Fibroblast of pulmonary artery (primary cell): ENCODE measurements at regions not wholly inside any gene's neighbourhood (a gene's known extent, or its start where the extent isn't known, plus 50 kb on each side); places are given as distances from the start of the nearest gene placed in this dataset.

Source experiments
- DNase-seq: peaks from one replicate; pipeline ENCODE4 v3.0.0-alpha.2; 2010; ENCODE audit warnings: low read depth
- H3K4me3 ChIP-seq: replicated peaks from 2 replicates; pipeline ENCODE4 v1.5.1; 2011; ENCODE audit warnings: low read depth, mild to moderate bottlenecking, control low read depth, low read length, moderate library complexity
- CTCF ChIP-seq: IDR thresholded peaks from 2 replicates; pipeline ENCODE4 v1.5.1; 2011; ENCODE audit warnings: mild to moderate bottlenecking, control low read depth, low read length, inconsistent platforms; ENCODE audit errors: missing control alignments

GRCh38 chr7:4610768-4611467 lies 71.2 kb upstream of the FOXK1 start:
- H3K4me3 ChIP-seq, result no peak overlapping the region
- DNase-seq, result peak; percentile 82
- peak; percentile 79 for TF ChIP-seq CTCF

- DNase-seq, result no peak
- TF ChIP-seq CTCF, result no peak
- no peak overlapping the region for H3K4me3 ChIP-seq
These were observed 69.9 kb upstream of the FOXK1 start for GRCh38 chr7:4612237-4612636.

GRCh38 chr7:4612939-4613841 lies 68.9 kb upstream of the FOXK1 start:
- H3K4me3 ChIP-seq, result peak overlapping the region; percentile 20
- TF ChIP-seq CTCF, result no peak
- DNase-seq, result peak; percentile 51

DNA sequence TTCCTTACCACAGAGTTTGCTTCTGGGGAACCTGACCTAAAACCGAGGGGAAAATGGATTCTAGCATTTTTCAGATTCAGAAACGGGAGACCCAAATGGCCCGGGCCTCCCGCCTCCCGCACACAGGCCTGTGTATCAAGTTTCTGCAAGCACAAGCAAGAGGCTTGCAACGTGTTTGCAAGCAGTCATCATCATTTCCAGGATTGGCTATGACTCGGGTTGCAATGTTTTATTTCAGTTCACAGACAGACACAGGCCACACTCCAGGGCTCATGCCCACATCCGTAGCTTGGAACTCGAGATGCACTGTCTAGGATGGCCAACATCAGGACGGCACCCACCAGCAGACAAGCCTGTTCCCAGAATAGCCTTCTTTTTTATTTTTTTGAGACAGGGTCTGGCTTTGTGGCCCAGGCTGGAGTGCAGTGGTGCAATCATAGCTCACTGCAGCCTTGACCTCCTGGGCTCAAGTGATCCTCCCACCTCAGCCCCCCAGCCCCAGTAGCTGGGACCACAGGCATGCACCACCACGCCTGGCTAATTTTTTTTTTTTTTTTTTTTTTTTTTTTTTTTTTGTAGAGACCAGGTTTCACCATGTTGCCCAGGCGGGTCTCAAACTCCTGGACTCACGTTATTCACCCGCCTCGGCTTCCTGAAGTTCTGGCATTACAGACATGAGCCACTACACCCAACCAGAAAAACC lies 68.1 kb upstream of the FOXK1 start:
- peak; percentile 53 for DNase-seq
- no peak overlapping the region for H3K4me3 ChIP-seq
- TF ChIP-seq CTCF, result no peak

GRCh38 chr7:4616116-4616515 lies 66.0 kb upstream of the FOXK1 start:
- no peak for TF ChIP-seq CTCF
- H3K4me3 ChIP-seq, result no peak overlapping the region
- no peak for DNase-seq

- no peak for TF ChIP-seq CTCF
- peak; percentile 17 for DNase-seq
- H3K4me3 ChIP-seq, result no peak overlapping the region
These were observed 60.7 kb upstream of the FOXK1 start for GRCh38 chr7:4621396-4621795.
